ENCODE measurements at regions not wholly inside any gene's neighbourhood (a gene's known extent, or its start where the extent isn't known, plus 50 kb on each side); places are given as distances from the start of the nearest gene placed in this dataset.

DNA sequence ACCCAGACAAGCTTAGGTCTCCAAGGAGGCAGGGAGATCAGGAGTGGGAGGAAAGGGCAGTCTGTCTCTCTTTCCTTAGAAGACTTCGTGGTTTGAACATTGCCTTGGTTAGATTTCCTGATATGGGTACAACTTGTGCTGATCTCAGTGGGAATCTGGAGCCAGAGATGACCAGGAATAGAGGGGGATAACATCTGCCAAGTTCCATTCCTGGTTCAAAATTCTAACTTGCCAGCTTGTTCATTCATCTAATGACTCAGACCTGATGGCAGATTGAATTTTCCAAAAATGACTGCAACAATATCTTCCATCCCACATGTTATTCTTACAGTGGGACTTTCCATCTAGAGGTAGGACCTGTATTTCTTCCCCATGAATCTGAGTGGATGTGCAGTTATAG, 394.3 kb upstream of the PODXL start:
- ATAC-seq (no peak), FAIRE-seq (no peak), DNase-seq (ENCODE audit: extremely low read depth in 1 of 4, low spot score in 3 of 4) (no peak)
- no peaks in the 10 kb centered on the region for H3K36me3 ChIP-seq (ENCODE audit: control insufficient read depth, insufficient read depth, low read length)
- no peaks in the 10 kb centered on the region for H3K4me1 ChIP-seq (replicated peaks in 1 of 2; ENCODE audit: control insufficient read depth in 2 of 2, insufficient read depth in 2 of 2, low read length in 2 of 2)
- H2AFZ ChIP-seq (ENCODE audit: low read depth, low read length), result no peak overlapping the region
- POLR2A ChIA-PET, result no interaction called here
- no peaks in the 10 kb centered on the region for H3K79me2 ChIP-seq (ENCODE audit: control insufficient read depth, insufficient read depth, low read length)
- in situ Hi-C loops (cut with MboI) (no loop called here), intact Hi-C loops (cut with micrococcal nuclease) (no loop called here)
- TF ChIP-seq PHF20 (IDR thresholded peaks at IDR 0.05; ENCODE audit: partially characterized antibody) (no peak), BACH1 (tag; IDR thresholded peaks at IDR 0.05) (no peak), THRAP3 (IDR thresholded peaks at IDR 0.05; ENCODE audit: borderline replicate concordance) (no peak), GMEB1 (CRISPR knock-in tag; IDR thresholded peaks at IDR 0.05) (no peak), RBM22 (IDR thresholded peaks at IDR 0.05; ENCODE audit: low read depth, low read length, poor library complexity, severe bottlenecking) (no peak)
- H3K9ac ChIP-seq (ENCODE audit: insufficient read depth in 1 of 2, low read depth in 2 of 2, low read length in 2 of 2), result no peak overlapping the region
- BruUV-seq (replicated peaks), result no TSS peak
- no peak overlapping the region for H3K4me3 ChIP-seq
- H3K9me3 ChIP-seq (replicated peaks; ENCODE audit: control insufficient read depth, insufficient read depth, low read depth, low read length), result no peaks in the 10 kb centered on the region
- 0% methylated on average over 1 of the region's 1 CpG for WGBS (ENCODE audit: insufficient coverage, low coverage, missing lambda C conversion rate)
- H3K27ac ChIP-seq (ENCODE audit: extremely low read depth, low read depth, low read length), result no peak overlapping the region
- CTCF ChIA-PET (ENCODE audit: low intra/inter-chr PET ratio), result no interaction called here
- no peaks in the 10 kb centered on the region for H3K9me1 ChIP-seq (ENCODE audit: control insufficient read depth, insufficient read depth, low read length)
- H3K4me2 ChIP-seq (ENCODE audit: insufficient read depth, low read length), result no peak overlapping the region
- H3K27me3 ChIP-seq (ENCODE audit: control insufficient read depth in 2 of 2, insufficient read depth in 2 of 2, low read length in 2 of 2), result peaks cover 5 to 24% of the 10 kb centered on the region in 2 experiments; a peak in 3 of 5 replicates
- peaks cover 11% of the 10 kb centered on the region; the same call in 1 of the 2 replicates for H4K20me1 ChIP-seq (replicated peaks; ENCODE audit: control insufficient read depth, insufficient read depth, low read length)
